OCI-LY7 (cell line): ENCODE measurements at regions not wholly inside any gene's neighbourhood (a gene's known extent, or its start where the extent isn't known, plus 50 kb on each side); places are given as distances from the start of the nearest gene placed in this dataset.

ENCODE experiments used
- BruUV-seq: library from RNA; stranded (reverse); fragments of 400-500 nt; replicated peaks from 2 replicates; lab custom pipeline; 2021; lab: Mats Ljungman, UMichigan
- CTCF ChIA-PET: fragments of 300-600 bp; sonication (Branson Sonifier 250); formaldehyde crosslinking; loops from one replicate; lab custom pipeline; 2022; ENCODE audit warnings: antibody characterized with exemption; ENCODE audit not compliant: unreplicated experiment; lab: Charles Lee
- POLR2A ChIA-PET: fragments of 300-600 bp; sonication (Branson Sonifier 250); formaldehyde crosslinking; loops from one replicate; lab custom pipeline; 2022; ENCODE audit warnings: antibody characterized with exemption; lab: Charles Lee
- DNase-seq: peaks from one replicate; pipeline ENCODE4 v3.0.0-alpha.2; 2015; ENCODE audit warnings: low spot score
- H2AFZ ChIP-seq: fragments of 200-600 bp; sonication (generic), shearing (Covaris generic); 2 replicates; pipeline ENCODE4 v1.6.1; 2014; ENCODE audit warnings: mild to moderate bottlenecking, antibody characterized with exemption, low read length, moderate library complexity
- H3K27ac ChIP-seq: fragments of 200-600 bp; sonication (generic); 2 replicates; pipeline ENCODE4 v1.5.1; 2014; ENCODE audit warnings: mixed run types, low read depth, mild to moderate bottlenecking, moderate library complexity, low read length, inconsistent platforms; ENCODE audit not compliant: poor library complexity, severe bottlenecking
- H3K36me3 ChIP-seq: fragments of 200-600 bp; sonication (generic); 2 replicates; pipeline ENCODE4 v1.6.1; 2014; ENCODE audit warnings: mild to moderate bottlenecking, antibody characterized with exemption, low read length, moderate library complexity, mixed read lengths; ENCODE audit not compliant: insufficient read depth
- H3K4me1 ChIP-seq: fragments of 200-600 bp; sonication (generic); 2 replicates; pipeline ENCODE4 v1.5.1; 2014; ENCODE audit warnings: mild to moderate bottlenecking, low read length; ENCODE audit not compliant: insufficient read depth, poor library complexity, severe bottlenecking
- H3K4me2 ChIP-seq: fragments of 200-600 bp; sonication (generic); 2 replicates; pipeline ENCODE4 v1.6.1; 2014; ENCODE audit warnings: mild to moderate bottlenecking, low read length
- H3K4me3 ChIP-seq: fragments of 200-600 bp; sonication (generic); 2 replicates; pipeline ENCODE4 v1.5.1; 2014; ENCODE audit warnings: mild to moderate bottlenecking, low read depth, low read length; ENCODE audit not compliant: poor library complexity, severe bottlenecking
- H3K79me2 ChIP-seq: fragments of 200-600 bp; sonication (generic); 2 replicates; pipeline ENCODE4 v1.6.1; 2016; ENCODE audit warnings: low read depth, mild to moderate bottlenecking, low read length, moderate library complexity, mixed read lengths; ENCODE audit not compliant: insufficient read depth
- H3K9me2 ChIP-seq: fragments of 200-600 bp; sonication (generic); 2 replicates; pipeline ENCODE4 v1.6.1; 2016; ENCODE audit warnings: mild to moderate bottlenecking, low read length, mixed read lengths; ENCODE audit not compliant: insufficient read depth
- H3K9me3 ChIP-seq: fragments of 200-600 bp; sonication (generic); 2 replicates; pipeline ENCODE4 v1.6.1; 2014; ENCODE audit warnings: mild to moderate bottlenecking, mixed run types, low read length, mixed read lengths
- H4K20me1 ChIP-seq: fragments of 200-600 bp; sonication (generic); 2 replicates; pipeline ENCODE4 v1.6.1; 2014; ENCODE audit warnings: mild to moderate bottlenecking, antibody characterized with exemption, low read length, moderate library complexity, mixed read lengths; ENCODE audit not compliant: insufficient read depth
- CTCF ChIP-seq: fragments of 200-600 bp; sonication (generic); conservative IDR thresholded peaks from 2 replicates; pipeline ENCODE4 v1.5.1; 2014; ENCODE audit warnings: mild to moderate bottlenecking, antibody characterized with exemption, low read length, moderate library complexity, mixed read lengths
- EZH2phosphoT487 ChIP-seq: fragments of 200-600 bp; sonication (generic); IDR thresholded peaks from 2 replicates; pipeline ENCODE4 v1.6.1; 2018; ENCODE audit warnings: low read depth, borderline replicate concordance, mild to moderate bottlenecking, mixed run types, antibody characterized with exemption, low read length, moderate library complexity, mixed read lengths
- intact Hi-C: fragments of 100-400 bp; cut with micrococcal nuclease; formaldehyde crosslinking; loops from one replicate; pipeline ENCODE4 v1.10.0; 2022; ENCODE audit not compliant: unreplicated experiment

- ChIA-PET POLR2A (no interaction called here), CTCF (no interaction called here)
- no peak for TF ChIP-seq CTCF
- TF ChIP-seq EZH2phosphoT487: no peak
- H3K9me3 ChIP-seq: no peaks in the 10 kb centered on the region
- DNase-seq: no peak
- no peak overlapping the region for H3K4me2 ChIP-seq
- no TSS peak for BruUV-seq
- no peaks in the 10 kb centered on the region for H4K20me1 ChIP-seq
- H3K9me2 ChIP-seq: no peaks in the 10 kb centered on the region
- H3K36me3 ChIP-seq: no peaks in the 10 kb centered on the region
- H3K79me2 ChIP-seq: no peaks in the 10 kb centered on the region
- H2AFZ ChIP-seq: no peak overlapping the region
- H3K27ac ChIP-seq: no peak overlapping the region
- H3K4me1 ChIP-seq: no peaks in the 10 kb centered on the region
- intact Hi-C loops: no loop called here
- no peak overlapping the region for H3K4me3 ChIP-seq
Measured at GRCh38 chr13:26880735-26881134, 120.1 kb upstream of the GPR12 start.

- intact Hi-C loops: no loop called here
- no peaks in the 10 kb centered on the region for H3K36me3 ChIP-seq
- H3K79me2 ChIP-seq: no peaks in the 10 kb centered on the region
- H3K9me2 ChIP-seq: no peaks in the 10 kb centered on the region
- no peak overlapping the region for H2AFZ ChIP-seq
- no peaks in the 10 kb centered on the region for H3K9me3 ChIP-seq
- no peaks in the 10 kb centered on the region for H4K20me1 ChIP-seq
- H3K4me3 ChIP-seq: no peak overlapping the region
- ChIA-PET CTCF (no interaction called here), POLR2A (interaction anchor here (1.0 kb wide), 1 partner anchor 9 kb away, joined by 3 read pairs; no protein-coding TSS in a partner anchor)
- no peak overlapping the region for H3K27ac ChIP-seq
- H3K4me2 ChIP-seq: no peak overlapping the region
- H3K4me1 ChIP-seq: no peaks in the 10 kb centered on the region
- no peak for DNase-seq
- BruUV-seq: no TSS peak
- TF ChIP-seq EZH2phosphoT487 (no peak), CTCF (no peak)
Measured at GRCh38 chr13:26878438-26878837, 117.9 kb upstream of the GPR12 start.

GRCh38 chr13:26873386-26873698, 112.8 kb upstream of the GPR12 start:
- no peaks in the 10 kb centered on the region for H4K20me1 ChIP-seq
- intact Hi-C loops: loop anchor here (1.0 to 2.0 kb wide), 2 partner anchors 57 to 167 kb away; no protein-coding TSS in a partner anchor
- no peaks in the 10 kb centered on the region for H3K4me1 ChIP-seq
- no peaks in the 10 kb centered on the region for H3K36me3 ChIP-seq
- no TSS peak for BruUV-seq
- H3K4me3 ChIP-seq: no peak overlapping the region
- no peak overlapping the region for H3K27ac ChIP-seq
- no peaks in the 10 kb centered on the region for H3K9me2 ChIP-seq
- no peak for TF ChIP-seq CTCF
- no peak for TF ChIP-seq EZH2phosphoT487
- H3K4me2 ChIP-seq: no peak overlapping the region
- DNase-seq: no peak
- H3K79me2 ChIP-seq: no peaks in the 10 kb centered on the region
- CTCF ChIA-PET: interaction anchor here (1.0 kb wide), 1 partner anchor 306 kb away, joined by 3 read pairs; no protein-coding TSS in a partner anchor
- no peak overlapping the region for H2AFZ ChIP-seq
- POLR2A ChIA-PET: no interaction called here
- no peaks in the 10 kb centered on the region for H3K9me3 ChIP-seq
